AG09309 (cell line): ENCODE measurements at regions not wholly inside any gene's neighbourhood (a gene's known extent, or its start where the extent isn't known, plus 50 kb on each side); places are given as distances from the start of the nearest gene placed in this dataset.
"Not testable (repeated sequence)": the region's sequence is repeated elsewhere in the genome, so short reads cannot be mapped to it uniquely, and the experiment has no call there.

Experiments
- DNase-seq: peaks from one replicate; pipeline ENCODE4 v3.0.0-alpha.2; 2010; ENCODE audit warnings: low read depth
- H3K4me3 ChIP-seq: 2 replicates; pipeline ENCODE4 v1.5.1; 2011; ENCODE audit warnings: mild to moderate bottlenecking, low read depth, low read length, moderate library complexity; ENCODE audit not compliant: control insufficient read depth
- TF ChIP-seq, protein P1 (sequence below): IDR thresholded peaks from 2 replicates; pipeline ENCODE4 v1.5.1; 2011; ENCODE audit warnings: mild to moderate bottlenecking, low read depth, low read length, inconsistent platforms; ENCODE audit not compliant: insufficient read depth, control insufficient read depth; ENCODE audit errors: missing control alignments

DNA sequence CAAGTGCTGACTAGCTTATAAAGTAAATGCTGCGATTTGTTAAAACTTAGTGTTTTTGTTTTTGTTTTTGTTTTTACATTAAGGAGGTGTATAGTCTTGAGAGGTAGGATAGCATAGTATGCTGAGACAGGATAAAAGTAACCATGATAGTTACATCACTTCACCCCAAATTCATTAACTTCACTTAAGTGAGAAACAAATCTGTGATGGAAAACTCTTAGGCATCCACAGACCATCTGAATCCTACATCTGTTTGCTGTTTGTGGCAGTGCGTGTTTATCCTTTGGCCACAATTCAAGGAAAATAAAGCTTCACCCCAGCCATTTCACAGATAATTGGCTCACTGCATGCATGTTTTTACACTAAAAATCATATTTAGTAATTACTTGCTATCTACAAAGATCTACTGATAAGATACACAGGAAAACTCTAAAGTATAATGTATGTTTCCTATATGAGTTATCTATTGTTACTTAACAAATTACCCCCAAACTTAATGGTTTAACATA is 82.0 kb downstream of the ZNF622 start:
- H3K4me3 ChIP-seq: no peak overlapping the region
- TF ChIP-seq, protein P1, sequence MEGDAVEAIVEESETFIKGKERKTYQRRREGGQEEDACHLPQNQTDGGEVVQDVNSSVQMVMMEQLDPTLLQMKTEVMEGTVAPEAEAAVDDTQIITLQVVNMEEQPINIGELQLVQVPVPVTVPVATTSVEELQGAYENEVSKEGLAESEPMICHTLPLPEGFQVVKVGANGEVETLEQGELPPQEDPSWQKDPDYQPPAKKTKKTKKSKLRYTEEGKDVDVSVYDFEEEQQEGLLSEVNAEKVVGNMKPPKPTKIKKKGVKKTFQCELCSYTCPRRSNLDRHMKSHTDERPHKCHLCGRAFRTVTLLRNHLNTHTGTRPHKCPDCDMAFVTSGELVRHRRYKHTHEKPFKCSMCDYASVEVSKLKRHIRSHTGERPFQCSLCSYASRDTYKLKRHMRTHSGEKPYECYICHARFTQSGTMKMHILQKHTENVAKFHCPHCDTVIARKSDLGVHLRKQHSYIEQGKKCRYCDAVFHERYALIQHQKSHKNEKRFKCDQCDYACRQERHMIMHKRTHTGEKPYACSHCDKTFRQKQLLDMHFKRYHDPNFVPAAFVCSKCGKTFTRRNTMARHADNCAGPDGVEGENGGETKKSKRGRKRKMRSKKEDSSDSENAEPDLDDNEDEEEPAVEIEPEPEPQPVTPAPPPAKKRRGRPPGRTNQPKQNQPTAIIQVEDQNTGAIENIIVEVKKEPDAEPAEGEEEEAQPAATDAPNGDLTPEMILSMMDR: no peak
- DNase-seq: no peak

DNA sequence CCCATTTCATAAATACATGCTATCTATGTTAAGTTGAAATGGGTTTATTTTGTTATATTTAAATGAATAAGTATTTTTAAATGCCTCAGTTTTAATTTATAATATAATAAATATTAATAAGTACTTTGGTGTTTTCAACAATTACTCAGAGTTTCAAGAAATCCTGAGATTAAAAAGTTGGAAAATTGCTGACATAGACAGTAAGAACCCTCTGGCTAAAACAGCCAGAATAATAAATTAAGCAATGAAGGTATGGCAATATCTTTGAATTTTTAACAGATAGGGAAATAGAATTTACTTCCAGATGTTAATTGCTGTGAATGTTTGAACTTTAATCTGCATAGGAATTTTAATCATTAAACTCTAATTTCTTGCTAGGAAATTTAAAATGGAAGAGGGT is 83.6 kb downstream of the ZNF622 start:
- TF ChIP-seq, protein P1: no peak
- no peak overlapping the region for H3K4me3 ChIP-seq
- DNase-seq: no peak

GRCh38 chr5:16378762-16379161 is 86.8 kb downstream of the ZNF622 start:
- no peak overlapping the region for H3K4me3 ChIP-seq
- TF ChIP-seq, protein P1: no peak
- DNase-seq: no peak

DNA sequence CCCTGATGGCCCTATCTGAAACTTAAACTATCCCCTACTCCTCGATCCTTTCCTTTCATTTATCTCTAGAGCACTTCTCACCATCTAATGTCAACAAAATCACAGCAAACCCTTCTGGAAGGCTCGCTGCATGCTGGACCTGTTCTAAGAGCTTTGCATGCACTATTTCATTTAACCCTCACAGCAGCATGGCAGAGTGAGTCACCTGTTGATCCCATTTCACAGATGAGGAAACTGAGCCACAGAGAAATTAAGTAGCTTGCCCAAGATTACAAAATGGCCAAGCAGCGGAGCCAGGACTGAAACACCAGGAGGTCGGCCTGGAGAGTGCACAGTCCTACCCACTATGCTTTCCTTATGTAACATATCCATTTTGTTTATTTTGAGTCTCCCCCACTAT is 93.1 kb downstream of the ZNF622 start:
- DNase-seq: no peak
- TF ChIP-seq, protein P1: no peak
- H3K4me3 ChIP-seq: no peak overlapping the region

GRCh38 chr5:16366491-16366890 is 99.1 kb downstream of the ZNF622 start:
- no peak overlapping the region for H3K4me3 ChIP-seq
- TF ChIP-seq, protein P1: no peak
- no peak for DNase-seq

DNA sequence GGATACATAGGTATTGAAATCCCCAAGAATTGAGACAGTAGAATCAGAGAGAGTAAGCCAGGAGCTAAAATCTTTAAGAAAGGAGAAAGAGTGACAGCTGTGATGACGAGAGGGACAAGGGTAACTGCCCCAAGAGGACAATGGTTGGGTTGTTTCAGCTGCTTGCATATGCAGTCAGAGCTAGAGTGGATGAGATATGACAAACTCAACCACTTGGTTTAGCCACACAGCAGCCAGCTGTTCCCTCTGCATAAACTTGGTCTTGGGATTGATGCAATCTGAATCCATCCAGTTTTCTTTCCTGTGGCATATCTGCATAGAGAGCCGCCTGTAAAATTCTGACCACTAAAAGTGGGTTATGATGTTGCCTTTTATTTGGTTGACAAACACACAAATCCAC is 100.7 kb downstream of the ZNF622 start:
- no peak overlapping the region for H3K4me3 ChIP-seq
- DNase-seq: no peak
- TF ChIP-seq, protein P1: no peak

DNA sequence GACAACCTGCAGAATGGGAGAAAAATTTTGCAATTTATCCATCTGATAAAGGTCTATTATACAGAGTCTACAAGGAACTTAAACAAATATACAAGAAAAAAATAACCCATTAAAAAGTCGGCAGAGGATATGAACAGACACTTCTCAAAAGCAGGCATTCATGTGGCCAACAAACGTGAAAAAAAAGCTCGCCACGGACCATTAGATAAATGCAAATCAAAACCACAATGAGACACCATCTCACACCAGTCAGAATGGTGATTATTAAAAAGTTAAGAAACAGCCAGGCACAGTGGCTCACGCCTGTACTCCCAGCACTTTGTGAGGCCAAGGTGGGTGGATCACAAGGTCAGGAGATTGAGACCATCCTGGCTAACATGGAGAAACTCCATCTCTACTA is 112.2 kb downstream of the ZNF622 start:
- not testable (repeated sequence) for H3K4me3 ChIP-seq, DNase-seq
